CD4-positive, alpha-beta T cell treated with Interleukin-21 for 1 hour (primary cell): ENCODE measurements at regions not wholly inside any gene's neighbourhood (a gene's known extent, or its start where the extent isn't known, plus 50 kb on each side); places are given as distances from the start of the nearest gene placed in this dataset.
"Not testable (repeated sequence)": the region's sequence is repeated elsewhere in the genome, so short reads cannot be mapped to it uniquely, and the experiment has no call there.

ENCODE experiments used
- DNase-seq: peaks from one replicate; pipeline ENCODE4 v3.0.0-alpha.2; 2020

DNA sequence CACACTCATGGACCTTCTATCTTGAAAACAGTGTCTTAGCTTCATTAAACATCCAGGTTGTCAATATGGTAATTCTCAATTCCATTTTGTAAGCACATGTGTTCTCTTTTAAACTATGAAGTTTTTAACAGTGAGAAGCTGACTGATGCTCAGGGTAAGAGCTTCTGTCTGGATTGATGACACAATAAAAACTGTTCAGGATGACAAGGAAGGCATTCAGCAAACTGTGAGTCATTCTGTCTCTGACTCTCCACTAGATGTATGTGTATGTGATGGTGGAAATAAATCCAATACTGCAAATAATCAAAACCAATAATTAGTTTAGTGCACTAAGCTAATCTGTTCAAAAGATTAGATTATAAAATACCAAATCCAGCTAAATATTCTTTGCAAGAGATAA is 115.3 kb upstream of the ARX start:
- no peak for DNase-seq

- DNase-seq, result no peak
Measured at GRCh38 chrX:25130619-25131018, 114.9 kb upstream of the ARX start.

GRCh38 chrX:25125483-25125882 is 109.7 kb upstream of the ARX start:
- no peak for DNase-seq

DNA sequence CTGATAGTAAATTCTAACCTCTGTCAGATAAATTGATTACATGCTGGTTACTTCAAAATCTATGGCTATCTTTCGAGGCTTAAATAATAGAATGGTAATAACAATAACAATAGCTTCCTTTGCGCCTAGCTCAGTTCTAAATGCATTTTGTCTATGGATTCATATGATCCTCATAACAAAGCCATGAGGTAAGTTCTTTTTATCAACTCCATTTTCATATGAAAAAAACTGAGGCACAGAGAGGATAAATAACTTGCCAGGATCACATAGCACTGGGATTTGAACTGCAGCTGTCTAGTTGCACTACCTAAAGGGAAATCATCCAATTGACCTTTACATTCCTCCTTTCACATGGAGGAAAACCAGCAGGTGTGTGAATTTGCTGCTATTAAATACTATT is 108.6 kb upstream of the ARX start:
- no peak for DNase-seq

- DNase-seq, result no peak
Measured at GRCh38 chrX:25112156-25112555, 96.4 kb upstream of the ARX start.

DNA sequence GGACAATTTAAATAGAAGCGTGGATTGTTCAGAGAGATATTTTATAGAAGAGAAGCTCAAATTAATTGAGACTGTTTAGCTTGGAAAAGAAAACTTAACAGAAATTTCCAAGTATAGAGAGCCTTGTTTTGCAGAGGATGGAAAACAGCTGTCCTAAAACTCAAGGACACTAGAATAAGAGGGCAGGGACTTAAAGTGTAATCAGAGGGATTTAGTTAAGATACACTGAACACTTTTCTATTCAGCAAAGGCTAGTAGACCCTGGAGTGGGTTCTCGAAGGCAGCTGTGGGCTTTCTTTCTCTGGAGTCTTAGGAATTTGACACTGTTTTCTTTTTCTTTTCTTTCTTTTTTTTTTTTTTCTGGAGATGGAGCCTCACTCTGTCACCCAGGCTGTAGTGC is 92.7 kb upstream of the ARX start:
- DNase-seq, result no peak

GRCh38 chrX:25105221-25105620 is 89.5 kb upstream of the ARX start:
- no peak for DNase-seq

DNA sequence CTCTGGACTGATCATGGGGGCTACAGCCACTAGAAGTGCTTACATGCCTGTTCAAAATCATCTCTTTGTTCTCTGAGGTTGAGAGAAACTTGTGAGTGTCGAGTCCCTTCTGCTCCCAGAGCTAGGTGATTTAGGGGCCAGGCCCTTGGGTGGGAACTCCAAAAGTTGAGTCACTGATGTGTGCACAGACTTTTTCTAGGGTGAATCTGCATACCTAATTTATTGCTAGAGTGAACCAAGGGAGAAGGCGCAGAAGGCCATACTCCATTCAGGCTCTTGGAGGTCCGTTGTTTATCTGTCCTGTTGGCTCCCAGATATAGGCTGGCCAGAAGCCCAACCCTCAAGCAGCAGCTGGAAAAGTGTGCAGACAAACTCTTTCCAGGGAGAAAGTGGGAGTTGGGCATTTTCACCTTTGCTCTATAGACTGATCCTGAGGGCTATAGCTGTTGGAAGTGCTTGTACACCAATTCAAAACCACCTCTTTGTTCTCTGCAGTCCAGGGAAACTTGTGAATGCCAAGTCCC is 80.8 kb upstream of the ARX start:
- no peak for DNase-seq

- DNase-seq, result not testable (repeated sequence)
Measured at GRCh38 chrX:25091152-25091551, 75.4 kb upstream of the ARX start.

- DNase-seq, result no peak
Measured at GRCh38 chrX:25084446-25084845, 68.7 kb upstream of the ARX start.

DNA sequence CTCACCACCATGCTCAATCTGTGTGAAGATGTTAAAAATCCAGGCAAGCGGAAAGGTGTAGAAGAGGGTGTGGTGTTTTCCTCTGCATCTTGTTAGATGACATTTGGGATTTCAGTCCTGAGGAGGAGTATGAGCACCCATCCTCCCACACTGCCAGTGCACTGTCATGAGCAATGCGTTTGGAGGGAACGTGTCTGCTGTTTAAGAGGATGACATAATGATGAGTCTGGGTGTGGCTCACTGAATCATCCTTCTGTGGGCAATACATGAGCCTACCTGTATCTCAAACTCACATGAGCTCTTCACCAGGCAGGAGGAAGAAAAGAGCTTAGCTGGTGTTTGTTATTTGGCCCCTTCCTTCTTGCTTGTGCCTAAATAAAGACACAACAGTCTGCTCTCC is 67.9 kb upstream of the ARX start:
- DNase-seq, result no peak

DNA sequence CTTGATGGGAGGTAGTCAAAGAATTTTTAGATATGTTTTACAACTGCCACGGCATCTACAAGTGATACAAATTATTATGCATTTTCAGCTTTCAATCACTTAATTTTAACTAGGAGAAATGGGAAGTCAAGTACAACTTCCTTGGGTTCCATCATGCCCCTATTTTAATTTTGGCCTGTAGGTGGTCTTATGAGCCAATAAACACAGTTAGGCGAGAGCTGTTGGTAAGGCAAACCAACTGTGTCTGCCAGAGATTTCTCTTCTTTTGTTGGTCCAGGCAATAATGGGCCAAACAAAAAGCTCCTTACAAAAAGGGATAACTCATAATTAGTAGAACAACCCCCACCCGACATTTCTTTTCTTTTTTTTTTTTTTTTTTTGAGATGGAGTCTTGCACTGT is 63.3 kb upstream of the ARX start:
- DNase-seq, result no peak

DNA sequence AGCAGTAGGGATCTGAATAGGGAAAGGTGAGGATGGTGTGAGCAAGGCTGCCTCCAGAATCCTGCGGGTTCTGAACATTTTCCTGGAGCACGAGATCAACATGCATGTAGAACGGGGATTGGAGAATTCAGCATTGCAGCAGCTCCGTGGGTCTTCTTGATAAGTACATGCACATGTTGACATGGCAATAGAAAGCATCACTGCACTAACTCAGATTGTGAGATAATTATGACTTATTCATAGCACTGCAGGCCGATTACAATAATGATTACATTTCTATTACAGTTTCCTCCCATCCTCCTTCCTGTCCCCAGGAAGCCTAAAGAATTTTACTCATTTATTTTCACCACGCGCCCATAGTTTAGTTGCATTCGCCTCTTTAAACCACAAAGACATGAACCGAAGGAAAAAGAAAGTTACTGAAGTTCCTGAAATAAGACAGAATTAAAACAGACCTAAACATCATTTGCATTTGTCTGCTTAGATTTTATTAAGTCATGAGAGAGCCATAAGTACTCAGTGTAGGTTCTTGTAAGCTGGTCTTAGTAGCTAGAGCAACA is 61.3 kb upstream of the ARX start:
- DNase-seq, result no peak

DNA sequence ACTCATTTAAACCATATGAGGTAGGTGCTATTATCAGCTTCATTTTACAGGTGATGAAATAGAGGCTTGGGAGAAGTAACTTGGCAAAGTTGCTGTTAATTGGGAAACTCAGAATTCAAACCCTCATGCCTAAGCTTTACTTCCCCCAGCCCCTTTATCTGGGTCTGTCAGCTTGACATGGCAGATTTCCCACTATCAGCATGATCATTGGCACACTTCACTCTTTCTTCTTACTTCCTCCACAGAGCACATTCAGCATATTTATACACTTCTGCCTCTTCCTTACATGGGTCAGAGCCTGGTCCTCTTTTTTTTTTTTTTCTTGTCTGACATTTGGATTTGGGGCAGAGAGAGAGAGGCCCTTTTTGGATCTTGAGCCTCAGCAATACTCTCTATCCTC is 56.5 kb upstream of the ARX start:
- DNase-seq, result no peak

GRCh38 chrX:25070038-25070437 is 54.3 kb upstream of the ARX start:
- no peak for DNase-seq

- no peak for DNase-seq
Measured at GRCh38 chrX:25069209-25069608, 53.4 kb upstream of the ARX start.

GRCh38 chrX:25068340-25068739 is 52.6 kb upstream of the ARX start:
- no peak for DNase-seq

- no peak for DNase-seq
Measured at GRCh38 chrX:25067271-25068172, 51.8 kb upstream of the ARX start.

DNA sequence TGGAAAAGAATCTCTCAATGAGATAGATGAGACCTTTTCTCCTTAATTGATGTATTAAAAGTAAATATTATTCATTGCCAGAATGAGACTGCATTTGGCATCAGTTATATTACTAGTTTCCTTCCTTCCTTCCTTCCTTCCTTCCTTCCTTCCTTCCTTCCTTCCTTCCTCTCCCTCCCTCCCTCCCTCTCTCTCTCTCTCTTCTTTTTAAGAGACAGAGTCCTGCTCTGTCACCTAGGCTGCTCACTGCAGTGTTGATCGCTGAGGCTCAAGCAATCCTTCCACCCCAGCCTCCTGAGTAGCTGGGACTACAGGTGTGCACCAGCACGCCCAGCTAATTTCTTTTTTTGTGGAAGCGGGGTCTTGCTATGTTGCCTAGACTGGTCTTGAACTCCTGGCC is 50.4 kb upstream of the ARX start:
- DNase-seq, result no peak
